ENCODE measurements at regions not wholly inside any gene's neighbourhood (a gene's known extent, or its start where the extent isn't known, plus 50 kb on each side); places are given as distances from the start of the nearest gene placed in this dataset.
A peak's percentile ranks its signal among the peaks of the same experiment; 100 is the strongest.

GRCh38 chr20:24381886-24382285 is 87.5 kb upstream of the SYNDIG1 start:
- H3K4me1 ChIP-seq: peaks cover 0 to 11% (median 2%) of the 10 kb centered on the region in 4 donors
- no peaks in the 10 kb centered on the region for H3K9me3 ChIP-seq
- H3K36me3 ChIP-seq: no peaks in the 10 kb centered on the region
- H3K27me3 ChIP-seq: no peaks in the 10 kb centered on the region
- WGBS: 68% methylated on average over 5 of the region's 5 CpGs
- H3K4me3 ChIP-seq: no peak overlapping the region
- no peak for DNase-seq (ENCODE audit: extremely low spot score)
- no peak overlapping the region for H3K27ac ChIP-seq (replicated peaks in 1 of 4)
- TF ChIP-seq EP300 (IDR thresholded peaks at IDR 0.05) (no peak), POLR2A (IDR thresholded peaks at IDR 0.05; ENCODE audit: low read depth) (no peak), POLR2AphosphoS5 (IDR thresholded peaks at IDR 0.05) (no peak)
- TF ChIP-seq, protein P1, sequence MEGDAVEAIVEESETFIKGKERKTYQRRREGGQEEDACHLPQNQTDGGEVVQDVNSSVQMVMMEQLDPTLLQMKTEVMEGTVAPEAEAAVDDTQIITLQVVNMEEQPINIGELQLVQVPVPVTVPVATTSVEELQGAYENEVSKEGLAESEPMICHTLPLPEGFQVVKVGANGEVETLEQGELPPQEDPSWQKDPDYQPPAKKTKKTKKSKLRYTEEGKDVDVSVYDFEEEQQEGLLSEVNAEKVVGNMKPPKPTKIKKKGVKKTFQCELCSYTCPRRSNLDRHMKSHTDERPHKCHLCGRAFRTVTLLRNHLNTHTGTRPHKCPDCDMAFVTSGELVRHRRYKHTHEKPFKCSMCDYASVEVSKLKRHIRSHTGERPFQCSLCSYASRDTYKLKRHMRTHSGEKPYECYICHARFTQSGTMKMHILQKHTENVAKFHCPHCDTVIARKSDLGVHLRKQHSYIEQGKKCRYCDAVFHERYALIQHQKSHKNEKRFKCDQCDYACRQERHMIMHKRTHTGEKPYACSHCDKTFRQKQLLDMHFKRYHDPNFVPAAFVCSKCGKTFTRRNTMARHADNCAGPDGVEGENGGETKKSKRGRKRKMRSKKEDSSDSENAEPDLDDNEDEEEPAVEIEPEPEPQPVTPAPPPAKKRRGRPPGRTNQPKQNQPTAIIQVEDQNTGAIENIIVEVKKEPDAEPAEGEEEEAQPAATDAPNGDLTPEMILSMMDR (IDR thresholded peaks at IDR 0.05): no peak
- intact Hi-C loops (cut with DNase I): no loop called here

DNA sequence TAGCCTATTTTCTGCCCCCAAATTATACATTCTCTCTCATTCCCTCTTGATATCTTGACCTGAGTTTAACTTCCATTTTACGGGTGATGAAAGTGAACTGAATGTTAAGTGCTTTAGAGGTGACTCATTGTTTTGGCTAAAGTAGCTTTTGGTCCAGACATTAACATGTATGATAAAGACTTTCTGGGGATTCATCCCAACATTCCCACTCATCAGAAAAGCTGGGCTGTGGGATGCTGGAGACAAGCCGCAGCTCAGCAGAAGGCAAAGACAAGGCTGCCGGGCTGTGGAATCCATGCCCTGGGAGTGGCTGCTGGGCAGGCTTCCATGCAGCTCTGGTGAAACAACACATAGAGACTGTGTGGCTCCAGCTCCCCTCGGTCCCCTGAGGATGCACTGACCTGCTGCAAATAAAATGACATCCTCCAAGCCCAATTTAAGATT is 89.9 kb upstream of the SYNDIG1 start:
- Histone ChIP-seq H3K27ac (replicated peaks in 1 of 4) (no peak overlapping the region), H3K27me3 (no peaks in the 10 kb centered on the region), H3K9me3 (no peaks in the 10 kb centered on the region), H3K4me3 (no peak overlapping the region), H3K36me3 (no peaks in the 10 kb centered on the region), H3K4me1 (peaks cover 0 to 11% (median 9%) of the 10 kb centered on the region in 4 donors)
- WGBS: 35% methylated on average over 4 of the region's 4 CpGs
- intact Hi-C loops (cut with DNase I): no loop called here
- peak; percentile 84 for DNase-seq (ENCODE audit: extremely low spot score)
- TF ChIP-seq POLR2A (IDR thresholded peaks at IDR 0.05; ENCODE audit: low read depth) (no peak), POLR2AphosphoS5 (IDR thresholded peaks at IDR 0.05) (no peak), EP300 (IDR thresholded peaks at IDR 0.05) (no peak)
- TF ChIP-seq, protein P1 (IDR thresholded peaks at IDR 0.05): no peak

DNA sequence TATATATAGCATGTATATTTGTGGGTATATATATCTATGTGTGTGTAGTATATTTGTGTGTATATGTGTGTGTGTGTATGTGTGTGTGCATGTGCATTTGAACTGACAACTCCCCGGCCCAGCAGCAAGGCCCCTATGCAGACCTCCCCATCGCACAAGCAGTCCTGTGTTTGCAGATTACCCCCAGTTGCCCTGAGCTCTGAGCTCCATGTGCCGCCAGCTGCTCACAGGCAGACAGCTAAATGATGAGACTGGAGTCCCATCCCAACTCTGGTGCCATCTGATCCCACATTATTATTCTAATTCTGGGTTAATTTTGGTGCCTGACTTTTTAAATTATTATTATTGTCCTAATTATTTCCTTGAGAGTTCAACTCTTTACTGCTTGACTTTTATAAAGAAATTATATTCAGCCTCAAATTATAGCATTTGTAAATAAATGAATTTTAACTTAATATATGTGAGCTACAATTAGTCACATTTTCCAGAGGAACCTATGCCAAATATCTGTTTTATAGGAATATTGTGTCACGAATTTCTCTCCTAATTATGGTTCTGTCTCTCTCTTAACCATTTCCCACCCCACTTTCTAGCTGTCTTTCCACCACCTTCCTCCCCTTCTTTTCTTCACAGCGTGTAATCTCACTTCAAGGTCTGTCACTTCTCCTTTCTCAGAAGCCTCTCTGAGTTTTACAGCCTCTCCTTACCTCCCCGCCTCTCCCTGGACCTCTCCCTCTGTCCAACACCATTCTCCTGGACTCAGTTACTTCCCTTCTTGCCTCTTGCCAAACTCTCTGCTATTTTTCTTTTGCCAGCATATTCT is 90.6 kb upstream of the SYNDIG1 start:
- 61% methylated on average over 6 of the region's 6 CpGs for WGBS
- Histone ChIP-seq H3K4me3 (no peak overlapping the region), H3K4me1 (peaks cover 0 to 11% (median 9%) of the 10 kb centered on the region in 4 donors), H3K9me3 (no peaks in the 10 kb centered on the region), H3K27me3 (no peaks in the 10 kb centered on the region), H3K27ac (replicated peaks in 1 of 4) (no peak overlapping the region), H3K36me3 (no peaks in the 10 kb centered on the region)
- no peak for DNase-seq (ENCODE audit: extremely low spot score)
- intact Hi-C loops (cut with DNase I): no loop called here
- TF ChIP-seq, protein P1 (IDR thresholded peaks at IDR 0.05): no peak
- no peak for TF ChIP-seq POLR2AphosphoS5 (IDR thresholded peaks at IDR 0.05)
- TF ChIP-seq EP300 (IDR thresholded peaks at IDR 0.05): no peak

GRCh38 chr20:24376311-24377099 is 92.9 kb upstream of the SYNDIG1 start:
- TF ChIP-seq POLR2A (IDR thresholded peaks at IDR 0.05; ENCODE audit: low read depth) (no peak), EP300 (IDR thresholded peaks at IDR 0.05) (no peak), POLR2AphosphoS5 (IDR thresholded peaks at IDR 0.05) (no peak)
- TF ChIP-seq, protein P1 (IDR thresholded peaks at IDR 0.05): no peak
- WGBS: 30% methylated on average over 2 of the region's 2 CpGs
- Histone ChIP-seq H3K9me3 (no peaks in the 10 kb centered on the region), H3K27ac (replicated peaks in 1 of 4) (no peak overlapping the region), H3K4me1 (peaks cover 0 to 10% (median 6%) of the 10 kb centered on the region in 4 donors), H3K36me3 (no peaks in the 10 kb centered on the region), H3K27me3 (no peaks in the 10 kb centered on the region), H3K4me3 (no peak overlapping the region)
- no peak for DNase-seq (ENCODE audit: extremely low spot score)
- intact Hi-C loops (cut with DNase I): no loop called here
